Gastroesophageal sphincter (tissue), 4 donors: ENCODE measurements at regions not wholly inside any gene's neighbourhood (a gene's known extent, or its start where the extent isn't known, plus 50 kb on each side); places are given as distances from the start of the nearest gene placed in this dataset.

Source experiments
- ATAC-seq: fragments of 150-250 bp; one replicate; pipeline ENCODE4 v1.9.1; 2016; ENCODE audit warnings: mild to moderate bottlenecking, moderate library complexity
- H3K27ac ChIP-seq, 4 donors: fragments of 200-600 bp; sonication (generic) in 3 of 4; 1 replicate in 3 of 4; 2 replicates in 1 of 4; pipeline ENCODE4 v1.5.1; 2016 to 2019
- H3K27me3 ChIP-seq: fragments of 200-600 bp; sonication (generic); one replicate; pipeline ENCODE4 v1.5.1; 2019
- H3K36me3 ChIP-seq, 2 donors: fragments of 200-600 bp; sonication (generic); one replicate each; pipeline ENCODE4 v1.5.1; 2019; ENCODE audit warnings: control low read depth in 1 of 2
- H3K4me1 ChIP-seq, 3 donors: fragments of 200-600 bp; sonication (generic); 1 replicate in 2 of 3; 2 replicates in 1 of 3; pipeline ENCODE4 v1.5.1; 2016 to 2019; ENCODE audit warnings: control low read depth in 2 of 3
- H3K4me3 ChIP-seq, 2 donors: fragments of 200-600 bp; sonication (generic); one replicate each; pipeline ENCODE4 v1.5.1; 2019; ENCODE audit warnings: mild to moderate bottlenecking in 1 of 2, moderate library complexity in 1 of 2
- H3K9me3 ChIP-seq, 3 donors: fragments of 200-600 bp; sonication (generic); one replicate each; pipeline ENCODE4 v1.5.1; 2017 to 2019; ENCODE audit warnings: control low read depth in 2 of 3
- EP300 ChIP-seq: sonication (generic); formaldehyde crosslinking; IDR thresholded peaks from one replicate; pipeline ENCODE4 v1.6.1; 2017; ENCODE audit warnings: antibody characterized with exemption, mild to moderate bottlenecking
- POLR2A ChIP-seq, 2 donors: fragments of 450-650 bp; IDR thresholded peaks; one replicate each; pipeline ENCODE4 v1.6.1; 2017; ENCODE audit warnings: antibody characterized with exemption in 2 of 2, mild to moderate bottlenecking in 2 of 2, moderate library complexity in 1 of 2
- POLR2AphosphoS5 ChIP-seq: sonication (generic); formaldehyde crosslinking; IDR thresholded peaks from one replicate; pipeline ENCODE4 v1.6.1; 2017; ENCODE audit warnings: antibody characterized with exemption
- WGBS, 2 donors: methylation state at CpG; one replicate each; pipeline ENCODE4 v1.1.5; 2018; ENCODE audit warnings: low coverage in 1 of 2; 5-methylcytosine and 5-hydroxymethylcytosine counted together
- TF ChIP-seq, protein P1 (sequence below), 4 experiments: fragments of 200-600 bp in 2 of 4; fragments of 450-650 bp in 2 of 4; sonication (generic) in 1 of 4; IDR thresholded peaks; one replicate each; pipeline ENCODE4 v1.5.1; 2017 to 2019; ENCODE audit warnings: antibody characterized with exemption in 4 of 4, mild to moderate bottlenecking in 2 of 4, moderate library complexity in 2 of 4

GRCh38 chr2:20126469-20126868 is 75.0 kb upstream of the LAPTM4A start:
- no peak for TF ChIP-seq EP300
- TF ChIP-seq POLR2AphosphoS5: no peak
- TF ChIP-seq POLR2A (IDR thresholded peaks at IDR 0.05): no peak
- TF ChIP-seq, protein P1, sequence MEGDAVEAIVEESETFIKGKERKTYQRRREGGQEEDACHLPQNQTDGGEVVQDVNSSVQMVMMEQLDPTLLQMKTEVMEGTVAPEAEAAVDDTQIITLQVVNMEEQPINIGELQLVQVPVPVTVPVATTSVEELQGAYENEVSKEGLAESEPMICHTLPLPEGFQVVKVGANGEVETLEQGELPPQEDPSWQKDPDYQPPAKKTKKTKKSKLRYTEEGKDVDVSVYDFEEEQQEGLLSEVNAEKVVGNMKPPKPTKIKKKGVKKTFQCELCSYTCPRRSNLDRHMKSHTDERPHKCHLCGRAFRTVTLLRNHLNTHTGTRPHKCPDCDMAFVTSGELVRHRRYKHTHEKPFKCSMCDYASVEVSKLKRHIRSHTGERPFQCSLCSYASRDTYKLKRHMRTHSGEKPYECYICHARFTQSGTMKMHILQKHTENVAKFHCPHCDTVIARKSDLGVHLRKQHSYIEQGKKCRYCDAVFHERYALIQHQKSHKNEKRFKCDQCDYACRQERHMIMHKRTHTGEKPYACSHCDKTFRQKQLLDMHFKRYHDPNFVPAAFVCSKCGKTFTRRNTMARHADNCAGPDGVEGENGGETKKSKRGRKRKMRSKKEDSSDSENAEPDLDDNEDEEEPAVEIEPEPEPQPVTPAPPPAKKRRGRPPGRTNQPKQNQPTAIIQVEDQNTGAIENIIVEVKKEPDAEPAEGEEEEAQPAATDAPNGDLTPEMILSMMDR (IDR thresholded peaks at IDR 0.05): no peak
- Histone ChIP-seq H3K27ac (no peak overlapping the region), H3K9me3 (no peaks in the 10 kb centered on the region), H3K27me3 (no peaks in the 10 kb centered on the region), H3K4me3 (no peak overlapping the region), H3K36me3 (no peaks in the 10 kb centered on the region), H3K4me1 (no peaks in the 10 kb centered on the region)
- 80 to 97% methylated on average over 1 to 3 of the region's 3 CpGs for WGBS, 2 donors
- no peak for ATAC-seq

GRCh38 chr2:20126040-20126439 is 74.6 kb upstream of the LAPTM4A start:
- Histone ChIP-seq H3K4me1 (no peaks in the 10 kb centered on the region), H3K36me3 (no peaks in the 10 kb centered on the region), H3K27ac (no peak overlapping the region), H3K9me3 (no peaks in the 10 kb centered on the region), H3K4me3 (no peak overlapping the region), H3K27me3 (no peaks in the 10 kb centered on the region)
- no peak for TF ChIP-seq POLR2A (IDR thresholded peaks at IDR 0.05)
- TF ChIP-seq EP300: no peak
- TF ChIP-seq, protein P1 (IDR thresholded peaks at IDR 0.05): no peak
- no peak for TF ChIP-seq POLR2AphosphoS5
- WGBS, 2 donors: 81% methylated on average over 3 of the region's 3 CpGs; no CpG with 5 or more reads in 1 of the 2 donors
- no peak for ATAC-seq

DNA sequence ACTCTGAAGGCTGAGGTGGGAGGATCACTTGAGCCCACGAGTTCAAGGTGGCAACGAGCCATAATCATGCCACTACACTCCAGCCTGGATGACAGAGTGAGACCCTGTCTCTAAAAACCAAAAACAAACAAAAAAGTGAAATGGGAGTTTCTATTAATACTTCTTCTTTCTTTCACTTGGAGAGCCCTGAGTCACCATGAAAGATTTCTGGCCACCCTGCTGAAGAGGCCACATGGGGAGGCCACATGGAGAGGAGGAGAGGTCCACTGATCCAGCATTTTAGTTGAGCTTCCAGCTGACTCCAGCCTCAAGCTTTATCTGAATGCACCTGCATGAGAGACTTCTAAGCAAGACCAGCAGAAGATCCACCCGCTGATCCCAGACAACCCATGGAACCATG is 74.2 kb upstream of the LAPTM4A start:
- H3K9me3 ChIP-seq: no peaks in the 10 kb centered on the region
- no peaks in the 10 kb centered on the region for H3K27me3 ChIP-seq
- ATAC-seq: no peak
- no peaks in the 10 kb centered on the region for H3K4me1 ChIP-seq
- no peak overlapping the region for H3K4me3 ChIP-seq
- TF ChIP-seq EP300 (no peak), POLR2A (IDR thresholded peaks at IDR 0.05) (no peak), POLR2AphosphoS5 (no peak)
- TF ChIP-seq, protein P1 (IDR thresholded peaks at IDR 0.05): no peak
- H3K36me3 ChIP-seq: no peaks in the 10 kb centered on the region
- 85% methylated on average over 2 of the region's 3 CpGs; no CpG with 5 or more reads in 1 of the 2 donors for WGBS, 2 donors
- no peak overlapping the region for H3K27ac ChIP-seq

DNA sequence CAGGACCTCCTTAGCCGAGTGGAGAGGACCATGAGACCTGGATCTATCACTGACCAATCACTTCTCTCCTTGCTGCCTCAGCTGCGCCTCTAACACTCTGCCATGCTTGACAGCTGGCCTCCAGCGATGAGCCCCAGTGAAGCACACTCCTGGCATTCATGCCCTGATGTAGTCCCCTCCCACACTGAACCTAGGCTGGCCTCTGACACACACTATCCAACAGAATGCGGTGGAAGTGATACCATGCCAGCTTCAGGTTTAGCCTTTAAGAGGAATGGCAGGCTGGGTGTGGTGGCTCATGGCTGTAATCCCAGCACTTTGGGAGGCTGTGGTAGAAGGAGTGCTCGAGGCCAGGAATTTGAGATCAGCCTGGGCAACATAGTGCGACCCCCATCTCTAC is 73.7 kb upstream of the LAPTM4A start:
- no peak overlapping the region for H3K27ac ChIP-seq
- no peaks in the 10 kb centered on the region for H3K9me3 ChIP-seq
- no peaks in the 10 kb centered on the region for H3K27me3 ChIP-seq
- H3K36me3 ChIP-seq: no peaks in the 10 kb centered on the region
- TF ChIP-seq POLR2AphosphoS5 (no peak), EP300 (no peak), POLR2A (IDR thresholded peaks at IDR 0.05) (no peak)
- TF ChIP-seq, protein P1 (IDR thresholded peaks at IDR 0.05): no peak
- no peak for ATAC-seq
- H3K4me3 ChIP-seq: no peak overlapping the region
- no peaks in the 10 kb centered on the region for H3K4me1 ChIP-seq
- WGBS, 2 donors: 96 to 100% methylated on average over 1 to 3 of the region's 6 CpGs

GRCh38 chr2:20123871-20124594 is 72.6 kb upstream of the LAPTM4A start:
- ATAC-seq: no peak
- Histone ChIP-seq H3K27me3 (no peaks in the 10 kb centered on the region), H3K4me1 (no peaks in the 10 kb centered on the region), H3K36me3 (no peaks in the 10 kb centered on the region), H3K4me3 (no peak overlapping the region), H3K9me3 (no peaks in the 10 kb centered on the region), H3K27ac (no peak overlapping the region)
- TF ChIP-seq, protein P1 (IDR thresholded peaks at IDR 0.05): no peak
- TF ChIP-seq POLR2AphosphoS5: no peak
- TF ChIP-seq EP300: no peak
- no peak for TF ChIP-seq POLR2A (IDR thresholded peaks at IDR 0.05)
- WGBS, 2 donors: 92 to 94% methylated on average over 2 to 4 of the region's 4 CpGs
